SK-N-SH (cell line): ENCODE measurements at regions not wholly inside any gene's neighbourhood (a gene's known extent, or its start where the extent isn't known, plus 50 kb on each side); places are given as distances from the start of the nearest gene placed in this dataset.

Source experiments
- CTCF ChIP-seq: fragments of 200-600 bp; sonication (generic); IDR thresholded peaks from 2 replicates; pipeline ENCODE4 v1.6.1; 2017; ENCODE audit warnings: antibody characterized with exemption, mild to moderate bottlenecking, moderate library complexity
- EP300 ChIP-seq, 2 experiments: IDR thresholded peaks; 2 replicates each; pipeline versions ENCODE4 v1.4.0 to v1.6.1; 2012; ENCODE audit warnings: borderline replicate concordance in 1 of 2, low read depth in 1 of 2, low read length in 1 of 2
- EZH2phosphoT487 ChIP-seq: fragments of 200-600 bp; sonication (generic); IDR thresholded peaks from 2 replicates; pipeline ENCODE4 v1.6.1; 2017; ENCODE audit warnings: low read depth, mixed run types, mild to moderate bottlenecking, antibody characterized with exemption, moderate library complexity, borderline replicate concordance
- JUND ChIP-seq: IDR thresholded peaks from 2 replicates; pipeline ENCODE4 v1.4.0; 2012
- REST ChIP-seq: IDR thresholded peaks from 2 replicates; pipeline ENCODE4 v1.6.1; 2012; ENCODE audit warnings: mild to moderate bottlenecking, low read depth, low read length, moderate library complexity
- SMC3 ChIP-seq: IDR thresholded peaks from 2 replicates; pipeline ENCODE4 v1.6.1; 2012; ENCODE audit warnings: low read depth, low read length, improper control_type of control experiment

- TF ChIP-seq CTCF (no peak), SMC3 (no peak), EZH2phosphoT487 (no peak), REST (no peak), JUND (no peak), EP300 (IDR thresholded peaks at IDR 0.05; ENCODE audit: borderline replicate concordance in 1 of 2, low read depth in 1 of 2, low read length in 1 of 2) (no peak)
These were observed 395.3 kb downstream of the VGLL3 start for GRCh38 chr3:86595696-86596095.
